ENCODE measurements at regions not wholly inside any gene's neighbourhood (a gene's known extent, or its start where the extent isn't known, plus 50 kb on each side); places are given as distances from the start of the nearest gene placed in this dataset.
"Not testable (repeated sequence)": the region's sequence is repeated elsewhere in the genome, so short reads cannot be mapped to it uniquely, and the experiment has no call there.

- not testable (repeated sequence) for DNase-seq (ENCODE audit: low read depth); H3K4me3 ChIP-seq (ENCODE audit: low read depth, low read length)
Observed at GRCh38 chr18:5830902-5831301, 64.4 kb downstream of the TMEM200C start.

DNA sequence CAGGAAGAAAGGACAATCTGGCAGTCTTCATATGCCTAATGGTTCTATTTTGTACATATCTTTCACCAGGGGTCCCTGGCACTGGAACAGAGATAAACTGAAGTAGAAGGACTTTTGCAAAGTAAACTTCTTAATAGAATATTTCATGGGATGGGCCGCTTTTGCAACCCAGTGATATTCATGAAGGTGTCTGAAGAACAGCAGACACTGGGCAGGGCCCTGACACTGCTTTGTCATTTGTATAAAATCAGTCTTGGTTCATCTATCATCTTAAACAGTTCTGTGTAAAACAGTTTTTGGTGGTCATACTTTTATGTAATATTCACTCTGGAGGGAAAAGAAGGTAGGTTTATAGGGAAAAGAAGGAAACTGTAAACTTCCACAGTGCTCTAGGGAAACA lies 66.4 kb downstream of the TMEM200C start:
- DNase-seq (ENCODE audit: low read depth), result no peak

GRCh38 chr18:5825663-5826062 lies 69.7 kb downstream of the TMEM200C start:
- TF ChIP-seq CTCF (conservative IDR thresholded peaks at IDR 0.05; ENCODE audit: low read depth, low read length), result no peak
- no peak for DNase-seq (ENCODE audit: low read depth)
- H3K4me3 ChIP-seq (ENCODE audit: low read depth, low read length), result no peak overlapping the region

More for the DNA sequence above, 66.4 kb downstream of the TMEM200C start:
- H3K4me3 ChIP-seq (ENCODE audit: low read depth, low read length), result no peak overlapping the region
- TF ChIP-seq CTCF (conservative IDR thresholded peaks at IDR 0.05; ENCODE audit: low read depth, low read length), result no peak

- no peak for TF ChIP-seq CTCF (conservative IDR thresholded peaks at IDR 0.05; ENCODE audit: low read depth, low read length)
- H3K4me3 ChIP-seq (ENCODE audit: low read depth, low read length), result no peak overlapping the region
- DNase-seq (ENCODE audit: low read depth), result no peak
Observed at GRCh38 chr18:5824370-5824984, 70.8 kb downstream of the TMEM200C start.

GRCh38 chr18:5817816-5818215 lies 77.5 kb downstream of the TMEM200C start:
- no peak for TF ChIP-seq CTCF (conservative IDR thresholded peaks at IDR 0.05; ENCODE audit: low read depth, low read length)
- no peak for DNase-seq (ENCODE audit: low read depth)
- no peak overlapping the region for H3K4me3 ChIP-seq (ENCODE audit: low read depth, low read length)

- TF ChIP-seq CTCF (conservative IDR thresholded peaks at IDR 0.05; ENCODE audit: low read depth, low read length), result no peak
- no peak overlapping the region for H3K4me3 ChIP-seq (ENCODE audit: low read depth, low read length)
- no peak for DNase-seq (ENCODE audit: low read depth)
Observed at GRCh38 chr18:5806860-5807259, 88.5 kb downstream of the TMEM200C start.

DNA sequence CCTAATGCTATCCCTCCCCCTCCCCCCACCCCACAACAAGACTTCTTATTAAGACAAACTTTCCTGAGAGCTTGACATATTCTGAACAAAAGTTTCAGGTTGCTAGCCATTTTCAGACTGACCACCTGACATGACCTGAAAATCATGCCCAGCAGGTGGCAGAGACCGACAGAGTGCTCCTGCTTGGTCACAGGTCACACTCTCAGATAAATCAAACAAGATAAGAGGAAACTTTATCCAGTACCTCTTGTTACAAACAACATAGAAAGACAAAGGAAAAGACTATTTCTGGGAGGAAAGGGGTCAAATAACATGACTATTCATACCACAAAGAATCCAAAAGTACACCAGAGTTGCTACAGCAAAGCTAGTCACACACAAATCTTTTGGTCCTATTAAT lies 107.4 kb downstream of the TMEM200C start:
- no peak for TF ChIP-seq CTCF (conservative IDR thresholded peaks at IDR 0.05; ENCODE audit: low read depth, low read length)
- no peak for DNase-seq (ENCODE audit: low read depth)
- no peak overlapping the region for H3K4me3 ChIP-seq (ENCODE audit: low read depth, low read length)
